ENCODE measurements at regions not wholly inside any gene's neighbourhood (a gene's known extent, or its start where the extent isn't known, plus 50 kb on each side); places are given as distances from the start of the nearest gene placed in this dataset.
"Not testable (repeated sequence)": the region's sequence is repeated elsewhere in the genome, so short reads cannot be mapped to it uniquely, and the experiment has no call there.

GRCh38 chrX:92760963-92761362 is 912.4 kb downstream of the NAP1L3 start:
- not testable (repeated sequence) for TF ChIP-seq CTCF (IDR thresholded peaks at IDR 0.05); PBX3 (IDR thresholded peaks at IDR 0.05); TAF1 (IDR thresholded peaks at IDR 0.05; ENCODE audit: borderline replicate concordance, low read depth, low read length); EP300 (IDR thresholded peaks at IDR 0.05; ENCODE audit: borderline replicate concordance in 1 of 2, low read depth in 1 of 2, low read length in 1 of 2); GATA2 (CRISPR knock-in tag; IDR thresholded peaks at IDR 0.05); POLR2AphosphoS5 (IDR thresholded peaks at IDR 0.05; ENCODE audit: low read depth, low read length); REST (IDR thresholded peaks at IDR 0.05; ENCODE audit: low read depth, low read length); YY1 (IDR thresholded peaks at IDR 0.05; ENCODE audit: low read depth); FOXM1 (IDR thresholded peaks at IDR 0.05; ENCODE audit: low read depth); GABPA (IDR thresholded peaks at IDR 0.05; ENCODE audit: low read depth); NRF1 (IDR thresholded peaks at IDR 0.05; ENCODE audit: low read depth, low read length); RXRA (IDR thresholded peaks at IDR 0.05; ENCODE audit: borderline replicate concordance, low read depth); SMC3 (IDR thresholded peaks at IDR 0.05; ENCODE audit: low read depth, low read length)
